ENCODE measurements at regions not wholly inside any gene's neighbourhood (a gene's known extent, or its start where the extent isn't known, plus 50 kb on each side); places are given as distances from the start of the nearest gene placed in this dataset.
A peak's percentile ranks its signal among the peaks of the same experiment; 100 is the strongest.

- TF ChIP-seq CTCF (conservative IDR thresholded peaks at IDR 0.05 in 1 of 2, IDR thresholded peaks at IDR 0.05 in 1 of 2; ENCODE audit: extremely low read depth in 1 of 2, insufficient read depth in 1 of 2, low read depth in 1 of 2, low read length in 2 of 2) (peak; percentile 17 to 43), EZH2 (IDR thresholded peaks at IDR 0.05; ENCODE audit: borderline replicate concordance, low read length) (no peak)
These were observed 200.2 kb upstream of the FAM47A start for GRCh38 chrX:34332334-34332733.

All from mammary epithelial cell (primary cell).